Endothelial cell of umbilical vein (primary cell): ENCODE measurements at regions not wholly inside any gene's neighbourhood (a gene's known extent, or its start where the extent isn't known, plus 50 kb on each side); places are given as distances from the start of the nearest gene placed in this dataset.

Experiments used
- BruUV-seq: library from RNA; stranded (reverse); fragments of 400-500 nt; replicated peaks from 2 replicates; lab custom pipeline; 2021; lab: Mats Ljungman, UMichigan
- CTCF ChIA-PET: fragments of 300-600, 350-600 bp; sonication (Branson Sonifier 250); formaldehyde crosslinking; loops from one replicate; lab custom pipeline; 2021; ENCODE audit warnings: antibody characterized with exemption, inconsistent platforms; lab: Charles Lee
- POLR2A ChIA-PET: fragments of 300-600, 350-600 bp; sonication (Branson Sonifier 250); formaldehyde crosslinking; loops from one replicate; lab custom pipeline; 2021; ENCODE audit warnings: antibody characterized with exemption, inconsistent platforms; lab: Charles Lee
- DNase-seq: peaks from one replicate; pipeline ENCODE4 v3.0.0-alpha.2; 2011; ENCODE audit warnings: low read depth, low spot score
- FAIRE-seq: peaks from 2 replicates; lab custom pipeline; 2011; peaks lifted over from hg19 to GRCh38; lab: Jason Lieb, UNC
- H2AFZ ChIP-seq: 2 replicates; pipeline ENCODE4 v1.6.0; 2012; ENCODE audit warnings: low read depth, low read length, control low read depth, inconsistent platforms
- H3K27ac ChIP-seq: 2 replicates; pipeline ENCODE4 v1.5.1; 2011; ENCODE audit warnings: low read depth, mild to moderate bottlenecking, control low read depth, low read length, moderate library complexity; ENCODE audit not compliant: insufficient read depth
- H3K27me3 ChIP-seq, 2 experiments: 2 replicates each; pipeline versions ENCODE4 v1.6.0 to v1.6.1; 2011; ENCODE audit warnings: low read length in 2 of 2, mixed read lengths in 1 of 2; ENCODE audit not compliant: control insufficient read depth in 2 of 2, insufficient read depth in 2 of 2
- H3K36me3 ChIP-seq, 2 experiments: 2 replicates in 1 of 2; 3 replicates in 1 of 2; pipeline ENCODE4 v1.5.1; 2011; ENCODE audit warnings: low read length in 2 of 2, mild to moderate bottlenecking in 1 of 2, moderate library complexity in 1 of 2; ENCODE audit not compliant: control insufficient read depth in 2 of 2, insufficient read depth in 2 of 2; ENCODE audit errors: extremely low read depth in 1 of 2
- H3K4me1 ChIP-seq: 3 replicates; pipeline ENCODE4 v1.5.1; 2011; ENCODE audit warnings: mild to moderate bottlenecking, low read length; ENCODE audit not compliant: control insufficient read depth, insufficient read depth; ENCODE audit errors: extremely low read depth
- H3K4me2 ChIP-seq: 2 replicates; pipeline ENCODE4 v1.6.1; 2011; ENCODE audit warnings: low read length, control low read depth, mixed read lengths; ENCODE audit not compliant: insufficient read depth
- H3K4me3 ChIP-seq, 3 experiments: fragments of 200-600 bp in 1 of 3; sonication (generic), shearing (Covaris generic) in 1 of 3; replicated peaks in 1 of 3; 2 replicates each; pipeline ENCODE4 v1.5.1; 2011 to 2016; ENCODE audit warnings: control low read depth in 3 of 3, low read length in 3 of 3, mild to moderate bottlenecking in 2 of 3, inconsistent platforms in 1 of 3, low read depth in 1 of 3, moderate library complexity in 1 of 3; ENCODE audit not compliant: insufficient read depth in 1 of 3
- H3K79me2 ChIP-seq: 2 replicates; pipeline ENCODE4 v1.6.0; 2012; ENCODE audit warnings: low read length, inconsistent platforms; ENCODE audit not compliant: control insufficient read depth, insufficient read depth
- H3K9ac ChIP-seq: replicated peaks from 2 replicates; pipeline ENCODE3; 2011; ENCODE audit warnings: low read length, control low read depth; ENCODE audit not compliant: insufficient read depth; ENCODE audit errors: extremely low read depth
- H3K9me1 ChIP-seq: replicated peaks from 3 replicates; pipeline ENCODE4 v1.6.0; 2011; ENCODE audit warnings: mild to moderate bottlenecking, low read length; ENCODE audit not compliant: control insufficient read depth, insufficient read depth; ENCODE audit errors: extremely low read depth
- H3K9me3 ChIP-seq: replicated peaks from 2 replicates; pipeline ENCODE4 v1.5.1; 2012; ENCODE audit warnings: low read length, inconsistent platforms; ENCODE audit not compliant: control insufficient read depth, insufficient read depth
- H4K20me1 ChIP-seq: replicated peaks from 2 replicates; pipeline ENCODE3; 2011; ENCODE audit warnings: mild to moderate bottlenecking, low read length; ENCODE audit not compliant: control insufficient read depth, insufficient read depth; ENCODE audit errors: extremely low read depth
- CTCF ChIP-seq, 2 donors: IDR thresholded peaks; 1 replicate in 1 of 2; 2 replicates in 1 of 2; pipeline ENCODE4 v1.5.1; 2011; ENCODE audit warnings: low read length in 2 of 2, mild to moderate bottlenecking in 2 of 2, moderate library complexity in 2 of 2, control low read depth in 1 of 2, inconsistent platforms in 1 of 2, low read depth in 1 of 2; ENCODE audit not compliant: insufficient read depth in 1 of 2; ENCODE audit errors: extremely low read depth in 1 of 2
- EZH2 ChIP-seq: IDR thresholded peaks from 2 replicates; pipeline ENCODE4 v1.6.1; 2012; ENCODE audit warnings: borderline replicate concordance, low read depth, mild to moderate bottlenecking, moderate library complexity, low read length, inconsistent platforms; ENCODE audit not compliant: severe bottlenecking
- FOS ChIP-seq: IDR thresholded peaks from 2 replicates; pipeline ENCODE4 v1.6.1; 2011; ENCODE audit warnings: mild to moderate bottlenecking, low read length, moderate library complexity, borderline replicate concordance; ENCODE audit not compliant: insufficient read depth
- GATA2 ChIP-seq: IDR thresholded peaks from 2 replicates; pipeline ENCODE4 v1.7.0; 2011; ENCODE audit warnings: low read depth, mild to moderate bottlenecking, moderate library complexity, mixed read lengths, low read length; ENCODE audit not compliant: insufficient read length, insufficient read depth
- JUN ChIP-seq: IDR thresholded peaks from 2 replicates; pipeline ENCODE4 v1.6.1; 2011; ENCODE audit warnings: borderline replicate concordance, low read depth; ENCODE audit not compliant: insufficient read length, insufficient read depth
- MAX ChIP-seq: IDR thresholded peaks from 2 replicates; pipeline ENCODE4 v1.6.1; 2011; ENCODE audit not compliant: insufficient read depth, insufficient read length
- MYC ChIP-seq: IDR thresholded peaks from one replicate; pipeline ENCODE4 v1.6.1; 2011; ENCODE audit warnings: mild to moderate bottlenecking, low read depth, low read length
- POLR2A ChIP-seq: IDR thresholded peaks from 2 replicates; pipeline ENCODE4 v1.6.1; 2012; ENCODE audit warnings: low read depth, mild to moderate bottlenecking, control low read depth, low read length
- POLR2AphosphoS5 ChIP-seq: IDR thresholded peaks from 2 replicates; pipeline ENCODE4 v1.6.1; 2012; ENCODE audit warnings: low read depth, mild to moderate bottlenecking, control low read depth, low read length, moderate library complexity; ENCODE audit not compliant: insufficient read depth
- dilution Hi-C: fragments of 300-500 bp; cut with MboI; formaldehyde crosslinking; loops from one replicate; pipeline ENCODE4 v1.15.0; 2019; ENCODE audit warnings: low sequenced_read_pairs; ENCODE audit not compliant: extremely low pct_ligation_motif_present
- intact Hi-C: fragments of 100-400 bp; cut with micrococcal nuclease; formaldehyde crosslinking; loops from one replicate; pipeline ENCODE4 v1.10.0; 2022

- peaks cover 0 to 2% of the 10 kb centered on the region in 2 experiments for H3K27me3 ChIP-seq
- H3K4me1 ChIP-seq = no peaks in the 10 kb centered on the region
- TF ChIP-seq POLR2AphosphoS5 (no peak), MAX (no peak), CTCF (IDR thresholded peaks at IDR 0.05; ENCODE audit: extremely low read depth in 1 of 2, insufficient read depth in 1 of 2, low read depth in 1 of 2, low read length in 2 of 2) (no peak), EZH2 (no peak), MYC (no peak), POLR2A (no peak), FOS (no peak), GATA2 (no peak), JUN (no peak)
- dilution Hi-C loops (no loop called here), intact Hi-C loops (no loop called here)
- no peak overlapping the region for H3K4me3 ChIP-seq
- H3K9me3 ChIP-seq = no peaks in the 10 kb centered on the region
- H3K9me1 ChIP-seq = no peaks in the 10 kb centered on the region
- H2AFZ ChIP-seq = no peak overlapping the region
- H3K27ac ChIP-seq = no peak overlapping the region
- ChIA-PET POLR2A (no interaction called here), CTCF (interaction anchor here (0.7 to 1.9 kb wide), 2 partner anchors 140 to 265 kb away, joined by 3 to 14 read pairs; no protein-coding TSS in a partner anchor)
- no peak overlapping the region for H3K9ac ChIP-seq
- no peak overlapping the region for H3K4me2 ChIP-seq
- no peaks in the 10 kb centered on the region for H3K79me2 ChIP-seq
- BruUV-seq = no TSS peak
- H3K36me3 ChIP-seq = no peaks in the 10 kb centered on the region
- no peaks in the 10 kb centered on the region for H4K20me1 ChIP-seq
- DNase-seq = no peak
- FAIRE-seq = no peak
Measured at GRCh38 chr12:9329019-9329418, 120.8 kb upstream of the PZP start.
